Suprapubic skin (tissue), 3 donors: ENCODE measurements at regions not wholly inside any gene's neighbourhood (a gene's known extent, or its start where the extent isn't known, plus 50 kb on each side); places are given as distances from the start of the nearest gene placed in this dataset.

Experiments used
- CTCF ChIP-seq, 2 donors: fragments of 200-600 bp in 1 of 2; fragments of 450-650 bp in 1 of 2; sonication (generic) in 1 of 2; IDR thresholded peaks; one replicate each; pipeline ENCODE4 v1.5.1; 2016 to 2019; ENCODE audit warnings: antibody characterized with exemption in 2 of 2, mild to moderate bottlenecking in 1 of 2, moderate library complexity in 1 of 2
- EP300 ChIP-seq: sonication (generic); formaldehyde crosslinking; IDR thresholded peaks from one replicate; pipeline ENCODE4 v1.6.1; 2017; ENCODE audit warnings: antibody characterized with exemption
- POLR2A ChIP-seq, 2 donors: fragments of 450-650 bp; IDR thresholded peaks; one replicate each; pipeline ENCODE4 v1.6.1; 2017; ENCODE audit warnings: antibody characterized with exemption in 2 of 2, mild to moderate bottlenecking in 2 of 2, moderate library complexity in 2 of 2

GRCh38 chr9:74362423-74362822, 134.7 kb upstream of the RORB start:
- TF ChIP-seq POLR2A (IDR thresholded peaks at IDR 0.05): no peak
- TF ChIP-seq CTCF (IDR thresholded peaks at IDR 0.05): no peak
- no peak for TF ChIP-seq EP300
